GM12878 (cell line): ENCODE measurements at regions not wholly inside any gene's neighbourhood (a gene's known extent, or its start where the extent isn't known, plus 50 kb on each side); places are given as distances from the start of the nearest gene placed in this dataset.
A peak's percentile ranks its signal among the peaks of the same experiment; 100 is the strongest.

Experiments used
- CBX3 ChIP-seq: fragments of 200-600 bp; sonication (generic); IDR thresholded peaks from 2 replicates; pipeline ENCODE4 v1.6.1; 2016; ENCODE audit warnings: low read depth, borderline replicate concordance
- CEBPB ChIP-seq, 2 experiments: fragments of 150-350 bp in 1 of 2; IDR thresholded peaks; 2 replicates each; pipeline ENCODE4 v1.6.1; 2012 to 2014; ENCODE audit warnings: low read depth in 2 of 2, low read length in 2 of 2, borderline replicate concordance in 1 of 2, inconsistent platforms in 1 of 2
- CHD1 ChIP-seq: IDR thresholded peaks from 2 replicates; pipeline ENCODE4 v1.6.1; 2012; ENCODE audit warnings: low read depth, low read length, improper control_type of control experiment
- EZH2 ChIP-seq: IDR thresholded peaks from 2 replicates; pipeline ENCODE4 v1.6.1; 2012; ENCODE audit warnings: low read depth, mild to moderate bottlenecking, control low read depth, inconsistent platforms, low read length, borderline replicate concordance; ENCODE audit not compliant: control insufficient read depth
- NFIC ChIP-seq: IDR thresholded peaks from 2 replicates; pipeline ENCODE4 v1.6.1; 2012; ENCODE audit warnings: low read depth, mild to moderate bottlenecking, inconsistent platforms, low read length, moderate library complexity
- TF ChIP-seq, protein P1 (sequence below), 3 experiments: IDR thresholded peaks in 2 of 3; conservative IDR thresholded peaks in 1 of 3; 2 replicates each; pipeline ENCODE4 v1.5.1; 2011; ENCODE audit warnings: low read depth in 3 of 3, low read length in 3 of 3, mild to moderate bottlenecking in 3 of 3, control low read depth in 2 of 3, moderate library complexity in 2 of 3, inconsistent platforms in 1 of 3, mixed read lengths in 1 of 3; ENCODE audit not compliant: control insufficient read depth in 2 of 3, insufficient read depth in 1 of 3; ENCODE audit errors: extremely low read depth in 1 of 3
- TF ChIP-seq, protein P2 (sequence below): IDR thresholded peaks from 2 replicates; pipeline ENCODE4 v1.6.1; 2012; ENCODE audit warnings: low read length, inconsistent platforms

DNA sequence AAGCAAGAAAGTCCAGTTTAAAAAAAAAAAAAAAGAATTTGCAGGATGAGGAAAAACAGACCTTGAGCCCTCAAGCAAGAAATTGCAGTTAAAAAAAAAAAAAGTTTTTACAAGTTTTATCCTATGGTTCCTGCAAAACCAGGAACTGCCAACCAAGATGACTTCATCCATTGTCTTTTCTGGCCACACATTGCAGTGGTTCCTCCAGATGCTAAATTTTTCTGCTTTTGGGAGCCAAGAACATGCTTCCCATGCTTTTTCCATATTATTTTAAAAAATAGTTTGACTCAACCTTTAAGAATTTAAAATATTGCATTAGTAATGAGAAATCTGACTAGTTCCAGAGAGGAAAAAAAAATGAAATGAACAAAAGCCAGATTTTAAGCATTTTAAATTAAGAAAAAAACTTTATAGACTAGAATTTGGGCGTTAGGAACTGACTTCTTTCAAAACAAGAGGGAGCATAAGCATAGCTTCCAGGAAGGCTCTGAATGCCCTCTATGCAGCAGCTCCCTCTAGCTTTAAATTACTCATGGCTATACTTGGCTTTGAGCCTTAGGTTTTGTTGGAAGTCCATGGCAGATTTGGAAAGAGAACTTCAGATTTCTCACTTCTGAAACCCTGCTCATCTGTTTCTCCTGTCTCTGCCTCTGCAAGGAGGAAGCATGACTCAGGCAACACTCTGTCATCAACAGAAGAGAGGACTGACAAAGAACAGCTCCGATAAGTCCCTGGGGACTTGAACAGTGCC, 124.5 kb downstream of the GPR65 start:
- TF ChIP-seq, protein P1, sequence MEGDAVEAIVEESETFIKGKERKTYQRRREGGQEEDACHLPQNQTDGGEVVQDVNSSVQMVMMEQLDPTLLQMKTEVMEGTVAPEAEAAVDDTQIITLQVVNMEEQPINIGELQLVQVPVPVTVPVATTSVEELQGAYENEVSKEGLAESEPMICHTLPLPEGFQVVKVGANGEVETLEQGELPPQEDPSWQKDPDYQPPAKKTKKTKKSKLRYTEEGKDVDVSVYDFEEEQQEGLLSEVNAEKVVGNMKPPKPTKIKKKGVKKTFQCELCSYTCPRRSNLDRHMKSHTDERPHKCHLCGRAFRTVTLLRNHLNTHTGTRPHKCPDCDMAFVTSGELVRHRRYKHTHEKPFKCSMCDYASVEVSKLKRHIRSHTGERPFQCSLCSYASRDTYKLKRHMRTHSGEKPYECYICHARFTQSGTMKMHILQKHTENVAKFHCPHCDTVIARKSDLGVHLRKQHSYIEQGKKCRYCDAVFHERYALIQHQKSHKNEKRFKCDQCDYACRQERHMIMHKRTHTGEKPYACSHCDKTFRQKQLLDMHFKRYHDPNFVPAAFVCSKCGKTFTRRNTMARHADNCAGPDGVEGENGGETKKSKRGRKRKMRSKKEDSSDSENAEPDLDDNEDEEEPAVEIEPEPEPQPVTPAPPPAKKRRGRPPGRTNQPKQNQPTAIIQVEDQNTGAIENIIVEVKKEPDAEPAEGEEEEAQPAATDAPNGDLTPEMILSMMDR (IDR thresholded peaks at IDR 0.05 in 2 of 3, conservative IDR thresholded peaks at IDR 0.05 in 1 of 3; ENCODE audit: control insufficient read depth in 2 of 3, extremely low read depth in 1 of 3, insufficient read depth in 1 of 3, low read depth in 3 of 3, low read length in 3 of 3): 0 out of 6 replicates have a peak, but pooled peaks of 1 of the 3 experiments have one; percentile 3
- TF ChIP-seq CEBPB (IDR thresholded peaks at IDR 0.05; ENCODE audit: borderline replicate concordance in 1 of 2, low read depth in 2 of 2, low read length in 2 of 2) (no peak), EZH2 (no peak), CBX3 (no peak), NFIC (no peak), CHD1 (no peak)
- TF ChIP-seq, protein P2, sequence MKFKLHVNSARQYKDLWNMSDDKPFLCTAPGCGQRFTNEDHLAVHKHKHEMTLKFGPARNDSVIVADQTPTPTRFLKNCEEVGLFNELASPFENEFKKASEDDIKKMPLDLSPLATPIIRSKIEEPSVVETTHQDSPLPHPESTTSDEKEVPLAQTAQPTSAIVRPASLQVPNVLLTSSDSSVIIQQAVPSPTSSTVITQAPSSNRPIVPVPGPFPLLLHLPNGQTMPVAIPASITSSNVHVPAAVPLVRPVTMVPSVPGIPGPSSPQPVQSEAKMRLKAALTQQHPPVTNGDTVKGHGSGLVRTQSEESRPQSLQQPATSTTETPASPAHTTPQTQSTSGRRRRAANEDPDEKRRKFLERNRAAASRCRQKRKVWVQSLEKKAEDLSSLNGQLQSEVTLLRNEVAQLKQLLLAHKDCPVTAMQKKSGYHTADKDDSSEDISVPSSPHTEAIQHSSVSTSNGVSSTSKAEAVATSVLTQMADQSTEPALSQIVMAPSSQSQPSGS: no peak
